MCF 10A (cell line): ENCODE measurements at regions not wholly inside any gene's neighbourhood (a gene's known extent, or its start where the extent isn't known, plus 50 kb on each side); places are given as distances from the start of the nearest gene placed in this dataset.
"Not testable (repeated sequence)": the region's sequence is repeated elsewhere in the genome, so short reads cannot be mapped to it uniquely, and the experiment has no call there.

Source experiments
- BruUV-seq: library from RNA; stranded (reverse); fragments of 400-500 nt; replicated peaks from 2 replicates; lab custom pipeline; 2021; lab: Mats Ljungman, UMichigan
- CTCF ChIA-PET: fragments of 300-600 bp; sonication (Branson Sonifier 250); formaldehyde crosslinking; extraction: SDS; loops from one replicate; lab custom pipeline; 2021; ENCODE audit warnings: antibody characterized with exemption, inconsistent platforms; lab: Yijun Ruan, JAX
- POLR2A ChIA-PET: fragments of 300-600, 350-650 bp; sonication (Branson Sonifier 250); formaldehyde crosslinking; extraction: SDS; loops from one replicate; lab custom pipeline; 2020; ENCODE audit warnings: antibody characterized with exemption, inconsistent platforms; lab: Yijun Ruan, JAX
- DNase-seq: peaks from one replicate; pipeline ENCODE4 v3.0.0-alpha.2; 2018; ENCODE audit not compliant: unreplicated experiment
- H3K27ac Mint-ChIP-seq: one replicate; pipeline ENCODE4 v1.8.0; 2022; ENCODE audit warnings: mild to moderate bottlenecking, low read depth, mixed read lengths; ENCODE audit not compliant: unreplicated experiment
- H3K27me3 Mint-ChIP-seq: one replicate; pipeline ENCODE4 v1.8.0; 2022; ENCODE audit warnings: mixed read lengths; ENCODE audit not compliant: insufficient read depth, unreplicated experiment
- H3K36me3 Mint-ChIP-seq: one replicate; pipeline ENCODE4 v1.8.0; 2022; ENCODE audit warnings: mild to moderate bottlenecking, moderate library complexity, mixed read lengths; ENCODE audit not compliant: insufficient read depth, unreplicated experiment
- H3K4me1 Mint-ChIP-seq: one replicate; pipeline ENCODE4 v1.8.0; 2022; ENCODE audit warnings: mixed read lengths; ENCODE audit not compliant: insufficient read depth, unreplicated experiment
- H3K4me3 Mint-ChIP-seq: one replicate; pipeline ENCODE4 v1.8.0; 2022; ENCODE audit warnings: mild to moderate bottlenecking, moderate library complexity, mixed read lengths; ENCODE audit not compliant: unreplicated experiment
- H3K9me3 Mint-ChIP-seq: one replicate; pipeline ENCODE4 v1.8.0; 2022; ENCODE audit warnings: mixed read lengths; ENCODE audit not compliant: unreplicated experiment
- intact Hi-C: fragments of 100-400 bp; cut with micrococcal nuclease; formaldehyde crosslinking; loops from 2 replicates; pipeline ENCODE4 v1.14.1; 2022
- TF ChIP-seq, protein P1 (sequence below): fragments of 200-600 bp; IDR thresholded peaks from one replicate; pipeline ENCODE4 v1.8.0; 2022; ENCODE audit warnings: antibody characterized with exemption, mild to moderate bottlenecking; ENCODE audit not compliant: unreplicated experiment

- ChIA-PET CTCF (interaction anchor here (0.5 kb wide), 1 partner anchor 143 kb away, joined by 3 read pairs; no protein-coding TSS in a partner anchor), POLR2A (no interaction called here)
- Mint-ChIP-seq H3K4me1 (peaks cover 8% of the 10 kb centered on the region), H3K27me3 (peaks cover 4% of the 10 kb centered on the region), H3K9me3 (no peaks in the 10 kb centered on the region), H3K27ac (no peak overlapping the region), H3K4me3 (no peak overlapping the region), H3K36me3 (no peaks in the 10 kb centered on the region)
- intact Hi-C loops: no loop called here
- no peak for DNase-seq
- no TSS peak for BruUV-seq
- TF ChIP-seq, protein P1, sequence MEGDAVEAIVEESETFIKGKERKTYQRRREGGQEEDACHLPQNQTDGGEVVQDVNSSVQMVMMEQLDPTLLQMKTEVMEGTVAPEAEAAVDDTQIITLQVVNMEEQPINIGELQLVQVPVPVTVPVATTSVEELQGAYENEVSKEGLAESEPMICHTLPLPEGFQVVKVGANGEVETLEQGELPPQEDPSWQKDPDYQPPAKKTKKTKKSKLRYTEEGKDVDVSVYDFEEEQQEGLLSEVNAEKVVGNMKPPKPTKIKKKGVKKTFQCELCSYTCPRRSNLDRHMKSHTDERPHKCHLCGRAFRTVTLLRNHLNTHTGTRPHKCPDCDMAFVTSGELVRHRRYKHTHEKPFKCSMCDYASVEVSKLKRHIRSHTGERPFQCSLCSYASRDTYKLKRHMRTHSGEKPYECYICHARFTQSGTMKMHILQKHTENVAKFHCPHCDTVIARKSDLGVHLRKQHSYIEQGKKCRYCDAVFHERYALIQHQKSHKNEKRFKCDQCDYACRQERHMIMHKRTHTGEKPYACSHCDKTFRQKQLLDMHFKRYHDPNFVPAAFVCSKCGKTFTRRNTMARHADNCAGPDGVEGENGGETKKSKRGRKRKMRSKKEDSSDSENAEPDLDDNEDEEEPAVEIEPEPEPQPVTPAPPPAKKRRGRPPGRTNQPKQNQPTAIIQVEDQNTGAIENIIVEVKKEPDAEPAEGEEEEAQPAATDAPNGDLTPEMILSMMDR: no peak
These were observed 223.2 kb downstream of the ERMARD start for GRCh38 chr6:169974663-169975062.

DNA sequence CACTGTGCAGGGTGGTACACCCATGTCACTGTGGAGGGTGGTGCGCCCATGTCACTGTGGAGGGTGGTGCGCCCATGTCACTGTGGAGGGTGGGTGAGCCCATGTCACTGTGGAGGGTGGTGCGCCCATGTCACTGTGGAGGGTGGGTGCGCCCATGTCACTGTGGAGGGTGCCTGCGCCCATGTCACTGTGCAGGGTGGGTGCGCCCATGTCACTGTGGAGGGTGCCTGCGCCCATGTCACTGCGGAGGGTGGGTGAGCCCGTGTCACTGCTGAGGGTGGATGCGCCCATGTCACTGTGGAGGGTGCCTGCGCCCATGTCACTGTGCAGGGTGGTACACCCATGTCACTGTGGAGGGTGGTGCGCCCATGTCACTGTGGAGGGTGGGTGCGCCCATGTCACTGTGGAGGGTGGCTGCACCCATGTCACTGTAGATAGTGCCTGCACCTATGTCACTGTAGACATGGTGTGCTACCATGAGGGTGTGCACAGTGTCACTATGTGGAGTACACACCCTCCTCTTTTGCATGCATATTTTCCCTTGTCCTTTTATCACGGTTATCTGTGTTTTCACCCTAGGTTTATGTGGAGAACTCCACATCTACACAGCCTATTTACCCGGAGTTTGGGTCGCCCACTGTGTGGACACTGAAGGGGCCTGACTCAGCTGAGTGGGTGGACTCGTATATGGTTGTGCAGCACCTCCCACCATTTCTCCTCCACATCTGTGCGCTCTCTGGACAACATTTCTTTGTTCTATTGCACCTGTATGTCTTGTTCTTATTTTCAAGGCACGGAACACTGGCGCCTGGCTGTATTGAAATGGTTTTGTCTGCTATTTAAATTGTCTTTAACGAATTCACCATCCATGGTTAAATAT is 222.4 kb downstream of the ERMARD start:
- H3K36me3 Mint-ChIP-seq, POLR2A ChIA-PET, CTCF ChIA-PET, H3K9me3 Mint-ChIP-seq, H3K4me3 Mint-ChIP-seq, BruUV-seq, H3K27ac Mint-ChIP-seq, intact Hi-C loops, DNase-seq, H3K4me1 Mint-ChIP-seq: not testable (repeated sequence)
- H3K27me3 Mint-ChIP-seq: peaks cover 12% of the 10 kb centered on the region

DNA sequence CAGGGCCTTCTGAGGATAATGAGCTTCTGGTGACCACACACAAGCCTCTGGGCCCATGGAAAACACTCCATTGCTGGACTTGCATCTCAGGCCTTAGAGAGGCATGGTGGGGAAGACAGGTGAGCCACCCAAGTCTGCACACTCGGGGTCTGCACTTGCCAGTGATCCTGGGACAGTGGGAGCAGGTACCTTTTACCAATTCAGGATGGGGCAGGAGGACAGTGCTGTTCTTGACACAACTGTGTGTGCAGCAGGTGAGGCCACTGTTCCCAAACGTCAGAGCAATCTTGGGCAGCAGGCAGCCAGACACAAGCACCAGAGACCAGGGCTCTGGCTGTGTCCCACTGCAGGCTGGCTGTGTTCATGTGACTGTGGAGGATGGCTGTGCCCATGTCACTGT is 221.3 kb downstream of the ERMARD start:
- H3K4me3 Mint-ChIP-seq: no peak overlapping the region
- intact Hi-C loops: no loop called here
- no TSS peak for BruUV-seq

DNA sequence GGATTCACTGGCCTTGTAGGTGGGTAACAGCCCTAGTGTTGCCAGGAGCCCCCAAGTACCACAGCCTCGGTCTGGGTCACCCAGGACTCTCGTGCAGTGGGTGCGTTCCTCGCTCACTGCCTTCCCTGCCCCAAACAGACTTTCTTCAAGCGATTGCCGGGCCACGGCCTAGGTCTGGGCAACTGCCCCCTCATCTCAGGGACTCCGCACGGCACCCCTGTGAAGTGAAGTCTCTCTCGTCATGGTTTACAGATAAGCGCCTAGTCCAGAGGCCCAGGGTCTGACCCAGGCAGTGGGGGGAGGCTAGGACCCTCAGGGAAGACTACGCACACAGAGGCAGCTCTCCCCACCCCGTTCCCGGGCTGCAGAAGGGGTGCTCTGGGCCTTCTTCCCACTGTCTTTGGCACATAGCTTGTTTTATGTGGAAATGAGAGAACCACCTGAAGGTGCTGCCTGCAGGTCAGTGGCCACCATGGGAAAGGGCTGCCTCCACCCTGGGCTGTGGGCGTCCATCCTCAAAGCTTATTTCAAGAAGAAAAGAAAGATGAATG is 220.8 kb downstream of the ERMARD start:
- TF ChIP-seq, protein P1: no peak
- BruUV-seq: no TSS peak
- ChIA-PET CTCF (interaction anchor here (0.5 kb wide), 1 partner anchor 273 kb away, joined by 3 read pairs; no protein-coding TSS in a partner anchor), POLR2A (no interaction called here)
- intact Hi-C loops: no loop called here
- no peak for DNase-seq
- Mint-ChIP-seq H3K4me1 (peaks cover 7% of the 10 kb centered on the region), H3K9me3 (no peaks in the 10 kb centered on the region), H3K36me3 (no peaks in the 10 kb centered on the region), H3K27ac (no peak overlapping the region), H3K27me3 (peaks cover 25% of the 10 kb centered on the region), H3K4me3 (no peak overlapping the region)

More for the DNA sequence above, 221.3 kb downstream of the ERMARD start:
- DNase-seq: no peak
- H3K4me1 Mint-ChIP-seq: peaks cover 8% of the 10 kb centered on the region
- POLR2A ChIA-PET: no interaction called here
- no peaks in the 10 kb centered on the region for H3K36me3 Mint-ChIP-seq
- H3K9me3 Mint-ChIP-seq: no peaks in the 10 kb centered on the region
- TF ChIP-seq, protein P1: no peak
- CTCF ChIA-PET: interaction anchor here (0.5 kb wide), 1 partner anchor 273 kb away, joined by 3 read pairs; no protein-coding TSS in a partner anchor
- no peak overlapping the region for H3K27ac Mint-ChIP-seq
- peaks cover 23% of the 10 kb centered on the region for H3K27me3 Mint-ChIP-seq
